GM12872 (cell line): ENCODE measurements at regions not wholly inside any gene's neighbourhood (a gene's known extent, or its start where the extent isn't known, plus 50 kb on each side); places are given as distances from the start of the nearest gene placed in this dataset.

Source experiments
- CTCF ChIP-seq: IDR thresholded peaks from 3 replicates; pipeline ENCODE4 v1.5.1; 2011; ENCODE audit warnings: low read depth, mild to moderate bottlenecking, low read length, moderate library complexity; ENCODE audit not compliant: insufficient read depth

- no peak for TF ChIP-seq CTCF
These were observed 452.2 kb upstream of the SORCS1 start for GRCh38 chr10:107616463-107617410.

GRCh38 chr10:107616031-107616430, 451.5 kb upstream of the SORCS1 start:
- no peak for TF ChIP-seq CTCF

GRCh38 chr10:107614939-107615685, 450.6 kb upstream of the SORCS1 start:
- no peak for TF ChIP-seq CTCF

- TF ChIP-seq CTCF, result no peak
These were observed 446.6 kb upstream of the SORCS1 start for GRCh38 chr10:107611115-107611514.

GRCh38 chr10:107589081-107589480, 424.6 kb upstream of the SORCS1 start:
- no peak for TF ChIP-seq CTCF

- no peak for TF ChIP-seq CTCF
These were observed 421.1 kb upstream of the SORCS1 start for GRCh38 chr10:107585630-107586029.

- no peak for TF ChIP-seq CTCF
These were observed 419.5 kb upstream of the SORCS1 start for GRCh38 chr10:107583974-107584373.
